ENCODE measurements at regions not wholly inside any gene's neighbourhood (a gene's known extent, or its start where the extent isn't known, plus 50 kb on each side); places are given as distances from the start of the nearest gene placed in this dataset.

- no peak for DNase-seq
Observed at GRCh38 chr7:17485904-17486303, 187.5 kb downstream of the AHR start.

DNA sequence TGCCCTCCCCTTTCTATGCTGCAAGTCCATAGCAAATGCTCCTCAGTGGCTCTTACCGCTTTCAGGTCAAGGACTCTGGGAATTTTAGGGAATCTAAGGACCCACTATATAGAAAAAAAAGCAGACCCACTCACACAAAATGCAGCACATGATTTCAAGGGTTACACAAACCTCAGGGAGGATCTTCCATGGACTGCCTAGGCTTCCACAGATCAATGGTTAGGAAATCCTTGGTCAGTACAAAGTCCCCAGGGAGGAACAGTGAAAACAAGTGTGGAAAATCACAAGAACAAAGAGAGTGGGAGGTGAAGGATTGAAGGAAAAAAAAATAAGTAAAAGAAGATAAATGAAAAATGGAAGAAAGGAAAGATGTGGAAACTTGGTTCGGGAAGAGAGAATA, 188.4 kb downstream of the AHR start:
- DNase-seq, result no peak

DNA sequence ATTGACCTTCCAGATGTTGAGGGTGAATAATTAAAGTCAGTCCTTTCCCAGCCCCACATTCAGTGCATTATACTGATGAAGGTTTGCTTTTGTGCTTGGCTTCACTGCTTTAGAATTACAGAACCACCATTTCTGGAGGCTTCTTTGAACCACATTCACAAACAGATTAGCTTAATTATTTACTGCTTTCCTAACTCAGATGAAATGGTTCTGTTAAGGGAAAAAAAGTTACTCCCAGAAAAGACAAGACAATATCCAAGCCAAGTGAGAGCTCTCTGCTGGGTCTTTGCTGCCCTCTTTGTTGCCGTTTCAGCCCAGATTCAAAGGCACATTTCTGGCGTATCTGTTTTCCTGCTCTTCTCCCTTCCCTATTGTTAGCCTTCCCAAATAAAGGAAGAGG, 188.9 kb downstream of the AHR start:
- no peak for DNase-seq

- no peak for DNase-seq
Observed at GRCh38 chr7:17488829-17489228, 190.4 kb downstream of the AHR start.

- no peak for DNase-seq
Observed at GRCh38 chr7:17489961-17490360, 191.5 kb downstream of the AHR start.

DNA sequence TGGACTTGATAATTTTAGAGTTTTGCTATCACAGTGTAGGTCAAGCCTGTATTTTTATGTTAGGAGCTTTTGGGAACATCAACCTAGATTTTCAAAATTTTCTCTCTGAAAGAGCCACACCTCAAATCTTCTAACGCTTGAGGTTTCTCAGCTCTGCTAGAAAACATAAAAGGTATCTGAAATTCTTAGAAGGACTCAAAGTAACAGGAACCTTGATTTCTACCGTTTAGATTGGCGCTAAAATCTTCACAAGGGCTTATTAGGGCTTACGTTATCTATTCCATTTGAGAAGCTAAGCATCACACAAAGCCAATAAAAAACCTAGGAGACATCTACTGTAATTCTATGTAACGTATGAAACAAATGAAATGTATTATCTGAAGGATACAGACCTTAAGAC, 192.4 kb downstream of the AHR start:
- DNase-seq, result no peak

DNA sequence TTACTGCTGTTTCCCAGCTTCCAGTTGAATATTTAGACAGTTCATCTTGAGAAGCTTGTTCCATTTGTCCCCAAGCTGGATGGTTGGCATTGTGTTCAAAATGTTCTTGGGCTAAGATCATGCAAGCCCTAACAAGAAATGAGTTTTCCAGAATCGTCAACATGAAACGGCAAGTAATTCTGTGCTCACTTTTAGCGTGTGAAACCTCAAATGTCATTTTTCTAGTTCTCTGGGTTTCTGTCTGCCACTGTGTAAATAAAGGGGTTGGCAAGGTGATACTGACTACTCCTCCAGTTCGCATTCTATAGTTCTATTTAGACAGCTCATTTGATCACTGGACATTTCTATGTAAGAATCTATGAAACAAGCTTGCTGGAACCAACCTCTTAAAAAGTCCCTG, 194.0 kb downstream of the AHR start:
- no peak for DNase-seq

DNA sequence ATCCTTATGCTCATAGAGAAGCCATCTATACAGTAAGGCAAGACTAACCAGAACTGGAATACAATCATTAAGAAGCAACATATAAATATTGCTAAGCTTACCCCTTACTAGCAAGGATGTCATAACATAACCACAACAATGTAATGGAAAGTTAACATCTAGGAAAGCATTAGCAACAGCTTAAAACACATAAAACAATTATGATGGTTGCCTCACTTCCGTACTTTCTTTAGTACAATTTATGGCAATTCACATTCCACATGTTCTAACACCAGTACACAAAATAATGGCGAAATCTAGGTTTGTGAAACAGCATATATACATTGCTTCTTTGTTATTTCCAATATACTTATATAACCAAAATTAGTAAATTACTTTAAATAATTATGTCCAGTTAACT, 195.0 kb downstream of the AHR start:
- no peak for DNase-seq

GRCh38 chr7:17495655-17496394, 197.4 kb downstream of the AHR start:
- DNase-seq, result no peak

DNA sequence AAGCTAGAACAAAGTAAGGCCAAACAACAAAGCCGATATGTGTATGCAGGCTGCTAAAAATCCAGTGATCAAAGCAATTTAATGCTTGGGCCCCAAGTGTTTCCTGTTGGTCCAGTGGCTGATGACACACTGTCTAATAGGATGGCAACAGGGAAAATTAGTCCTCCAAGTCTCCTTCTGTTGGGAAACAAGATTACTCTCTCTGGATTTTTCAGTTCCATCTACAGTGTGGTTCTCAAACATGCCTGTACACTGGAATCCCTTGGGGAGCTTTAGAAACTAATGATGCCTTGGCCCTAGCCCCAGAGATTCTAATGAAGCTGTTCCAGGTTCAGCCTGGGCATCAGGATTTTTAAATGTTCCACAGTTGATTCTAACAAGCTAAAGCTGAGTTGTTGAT, 198.7 kb downstream of the AHR start:
- no peak for DNase-seq

- DNase-seq, result no peak
Observed at GRCh38 chr7:17497549-17498167, 199.2 kb downstream of the AHR start.

DNA sequence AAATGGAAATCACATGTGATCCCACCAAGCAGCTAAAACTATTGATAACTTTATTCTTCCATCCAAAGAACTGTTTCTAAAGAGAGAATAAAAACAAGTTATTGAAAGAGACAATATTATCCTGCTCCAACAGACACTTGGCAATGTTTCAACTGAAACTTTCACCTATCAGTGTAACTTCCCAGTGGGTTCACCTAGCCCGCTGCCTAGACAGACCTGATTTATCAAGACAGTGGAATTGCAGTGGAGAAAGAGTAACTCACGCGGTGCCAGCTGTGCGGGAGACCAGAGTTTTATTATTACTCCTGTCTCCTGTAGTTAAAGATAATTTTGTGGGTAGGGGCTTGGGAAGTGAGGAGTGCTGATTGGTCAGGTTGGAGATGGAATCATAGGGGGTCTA, 199.8 kb downstream of the AHR start:
- DNase-seq, result no peak

- DNase-seq, result no peak
Observed at GRCh38 chr7:17500736-17501135, 202.3 kb downstream of the AHR start.

GRCh38 chr7:17501441-17502212, 203.2 kb downstream of the AHR start:
- DNase-seq, result peak; percentile 28

DNA sequence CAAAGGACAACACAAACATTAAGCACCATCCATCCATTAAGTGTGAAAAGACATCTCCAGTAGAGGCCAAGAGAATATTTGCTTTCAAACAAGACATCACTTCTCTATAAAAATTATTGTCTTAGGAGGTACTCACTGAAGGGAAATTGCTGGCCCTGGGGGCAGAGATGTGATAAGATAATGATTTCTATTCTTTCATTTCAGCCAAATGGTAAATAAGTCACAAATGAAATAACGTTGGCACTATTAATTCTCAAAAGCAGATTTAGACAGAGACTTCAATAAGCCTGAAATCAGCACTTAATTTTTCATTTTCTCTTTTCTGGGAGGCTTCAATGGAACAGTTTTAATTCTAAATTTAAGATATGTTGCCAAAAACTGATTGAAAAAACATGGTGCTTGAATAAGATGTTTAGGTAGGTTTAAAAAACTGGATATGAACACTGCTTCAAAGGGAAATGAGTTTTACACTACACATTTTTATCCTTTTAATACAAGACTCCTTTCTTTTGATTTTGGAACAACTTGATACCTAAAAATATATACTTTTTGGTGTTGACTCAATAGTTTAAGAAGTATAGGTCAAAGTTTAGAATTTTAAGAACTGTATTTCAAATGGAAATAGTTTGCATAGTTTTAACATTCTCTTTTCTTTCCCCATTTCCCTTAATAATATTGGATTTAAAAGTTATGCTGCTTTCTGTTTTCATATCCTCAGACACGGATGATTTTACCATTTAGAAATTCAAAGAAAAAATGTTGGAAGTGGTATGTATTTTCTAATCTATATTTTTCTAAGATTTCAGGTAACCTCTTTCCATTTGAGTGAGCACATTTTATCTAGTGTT, 204.0 kb downstream of the AHR start:
- DNase-seq, result peak; percentile 16

GRCh38 chr7:17506095-17506494, 207.6 kb downstream of the AHR start:
- DNase-seq, result no peak

DNA sequence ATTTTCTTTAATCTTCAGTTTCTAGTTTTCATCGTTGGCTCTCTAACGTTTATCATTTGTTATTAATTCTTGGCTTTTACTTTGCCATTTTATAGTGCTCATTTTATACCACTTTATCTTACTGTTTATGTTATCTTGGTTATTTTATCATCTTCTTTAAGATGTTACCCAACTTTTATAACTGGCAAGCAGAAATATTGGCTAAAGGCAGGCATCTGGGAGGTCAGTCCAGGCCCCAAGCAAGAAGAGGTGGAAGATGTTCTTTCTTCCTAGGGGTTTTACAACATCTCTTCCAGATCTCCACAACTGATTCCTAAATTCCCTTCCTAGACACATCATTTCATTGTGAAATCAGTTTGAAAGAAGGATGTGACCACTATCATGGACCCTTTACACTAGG, 208.1 kb downstream of the AHR start:
- no peak for DNase-seq

DNA sequence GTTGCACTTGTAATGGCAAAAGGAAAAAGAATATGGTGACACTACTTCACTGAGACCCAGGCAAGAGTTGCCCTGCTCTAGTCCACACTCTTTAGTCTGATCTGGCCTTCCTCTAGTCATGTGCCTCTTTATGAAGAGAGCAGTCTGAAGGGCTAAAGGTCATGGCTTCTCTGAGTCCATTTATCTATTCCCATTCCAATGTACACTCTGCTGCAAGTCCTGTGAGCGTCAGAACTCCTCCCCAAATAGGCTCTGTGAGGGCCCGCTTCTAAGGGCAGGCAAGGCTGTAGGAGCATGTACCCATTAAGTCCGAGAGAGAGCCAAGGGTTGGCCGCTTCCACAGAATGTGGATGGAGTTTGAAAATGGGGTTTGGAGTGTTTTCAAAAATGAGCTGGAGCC, 209.3 kb downstream of the AHR start:
- no peak for DNase-seq

DNA sequence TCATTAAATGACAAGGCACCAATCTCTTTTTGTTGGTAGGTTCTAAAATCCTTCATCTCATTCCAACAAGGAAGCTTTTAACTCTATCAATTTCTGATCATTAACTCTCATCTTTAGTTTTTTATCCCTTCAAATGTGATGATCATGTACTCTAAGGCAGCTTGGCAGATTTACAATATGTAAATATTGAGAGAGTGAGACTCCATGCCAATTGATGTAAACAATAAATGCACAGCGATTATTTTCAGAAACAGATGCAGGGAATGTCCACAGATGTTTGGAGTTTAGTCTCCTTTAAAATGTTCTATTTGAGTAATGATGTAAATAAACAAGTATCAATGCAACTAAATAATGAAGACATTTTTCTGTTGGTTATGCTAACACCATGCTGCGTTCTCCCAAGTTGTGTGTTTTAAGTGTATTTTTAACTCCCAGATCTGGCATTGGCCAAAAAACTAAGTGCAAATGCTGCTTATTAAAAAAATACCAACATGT, 213.8 kb downstream of the AHR start:
- DNase-seq, result no peak

GRCh38 chr7:17516771-17517170, 218.3 kb downstream of the AHR start:
- peak; percentile 69 for DNase-seq

- DNase-seq, result peak; percentile 35
Observed at GRCh38 chr7:17520941-17521340, 222.5 kb downstream of the AHR start.

DNA sequence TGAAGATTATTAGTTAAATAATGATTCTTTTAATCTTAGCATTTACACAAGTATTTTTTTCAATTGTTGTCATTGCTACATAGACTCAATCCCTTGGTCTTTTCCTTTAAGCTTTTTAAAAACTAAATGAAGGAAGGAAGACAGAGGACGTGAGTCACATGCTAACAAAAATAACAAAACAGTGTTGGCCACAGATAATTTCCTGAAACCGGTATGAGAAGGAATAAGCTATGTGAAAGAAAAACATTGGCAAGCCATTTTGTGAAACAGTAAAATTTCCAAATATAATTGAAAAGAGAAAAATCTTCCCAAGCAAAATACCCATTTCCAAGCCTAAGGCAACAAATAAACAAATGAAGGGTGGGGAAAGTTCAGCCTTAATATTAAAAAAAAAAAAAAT, 223.0 kb downstream of the AHR start:
- peak; percentile 79 for DNase-seq

Measured in EL (cell line).